ENCODE measurements at regions not wholly inside any gene's neighbourhood (a gene's known extent, or its start where the extent isn't known, plus 50 kb on each side); places are given as distances from the start of the nearest gene placed in this dataset.

DNA sequence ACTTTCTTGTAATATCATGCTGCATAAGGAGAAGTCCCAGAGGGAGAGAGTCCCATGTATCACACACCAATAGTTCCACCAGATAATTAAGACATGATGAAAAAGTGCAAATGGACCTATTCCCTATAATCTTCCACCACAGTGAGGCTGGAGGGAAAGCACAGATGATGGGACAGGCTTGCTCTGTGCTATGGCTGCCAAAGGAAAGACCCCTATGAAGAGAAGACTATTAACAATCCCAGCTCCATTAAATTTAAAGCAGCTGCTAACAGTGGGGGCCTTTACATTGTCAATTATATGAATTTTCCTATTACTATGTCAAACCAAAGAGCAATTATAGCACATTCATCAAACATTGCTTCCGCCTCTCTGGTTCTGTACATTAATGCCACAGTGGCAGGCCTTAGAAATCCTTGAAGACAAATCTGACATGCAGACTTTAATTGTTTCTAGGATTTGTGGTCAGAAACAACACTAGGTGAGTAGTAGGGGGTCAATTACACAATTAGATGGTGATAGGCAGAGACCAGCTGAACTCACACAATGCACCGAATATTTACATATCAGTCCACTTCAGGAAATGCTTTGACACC, 551.3 kb downstream of the TLE1 start (continued):
- no peak for TF ChIP-seq EP300 (IDR thresholded peaks at IDR 0.05; ENCODE audit: borderline replicate concordance in 1 of 2, low read depth in 2 of 2, low read length in 2 of 2)
